ENCODE measurements at regions not wholly inside any gene's neighbourhood (a gene's known extent, or its start where the extent isn't known, plus 50 kb on each side); places are given as distances from the start of the nearest gene placed in this dataset.

GRCh38 chr10:90175161-90175681 lies 473.8 kb downstream of the KIF20B start:
- intact Hi-C loops (cut with DNase I; ENCODE audit: low total_unique reads) = no loop called here
- TF ChIP-seq POLR2A (IDR thresholded peaks at IDR 0.05) (no peak), CTCF (IDR thresholded peaks at IDR 0.05) (no peak)
- Histone ChIP-seq H3K36me3 (no peaks in the 10 kb centered on the region), H3K4me3 (no peak overlapping the region), H3K27ac (no peak overlapping the region), H3K4me1 (no peaks in the 10 kb centered on the region), H3K9me3 (no peaks in the 10 kb centered on the region), H3K27me3 (no peaks in the 10 kb centered on the region)
- no peak for DNase-seq

- no peak for DNase-seq
These were observed 478.5 kb downstream of the KIF20B start for GRCh38 chr10:90179696-90180407.

GRCh38 chr10:90180886-90181691 lies 479.7 kb downstream of the KIF20B start:
- no peaks in the 10 kb centered on the region for H3K4me1 ChIP-seq
- H3K27me3 ChIP-seq = no peaks in the 10 kb centered on the region
- H3K36me3 ChIP-seq = no peaks in the 10 kb centered on the region
- intact Hi-C loops (cut with DNase I; ENCODE audit: low total_unique reads) = no loop called here
- no peak for DNase-seq
- H3K4me3 ChIP-seq = no peak overlapping the region
- no peak for TF ChIP-seq CTCF (IDR thresholded peaks at IDR 0.05)
- TF ChIP-seq POLR2A (IDR thresholded peaks at IDR 0.05) = no peak
- H3K27ac ChIP-seq = no peak overlapping the region
- no peaks in the 10 kb centered on the region for H3K9me3 ChIP-seq

More at GRCh38 chr10:90179696-90180407, 478.5 kb downstream of the KIF20B start:
- Histone ChIP-seq H3K27me3 (no peaks in the 10 kb centered on the region), H3K27ac (no peak overlapping the region), H3K36me3 (no peaks in the 10 kb centered on the region), H3K9me3 (no peaks in the 10 kb centered on the region), H3K4me3 (no peak overlapping the region), H3K4me1 (no peaks in the 10 kb centered on the region)
- TF ChIP-seq POLR2A (IDR thresholded peaks at IDR 0.05) (no peak), CTCF (IDR thresholded peaks at IDR 0.05) (no peak)
- intact Hi-C loops (cut with DNase I; ENCODE audit: low total_unique reads) = no loop called here

- DNase-seq = no peak
- Histone ChIP-seq H3K4me1 (no peaks in the 10 kb centered on the region), H3K27me3 (no peaks in the 10 kb centered on the region), H3K9me3 (no peaks in the 10 kb centered on the region), H3K4me3 (no peak overlapping the region), H3K27ac (no peak overlapping the region), H3K36me3 (no peaks in the 10 kb centered on the region)
- intact Hi-C loops (cut with DNase I; ENCODE audit: low total_unique reads) = no loop called here
- TF ChIP-seq POLR2A (IDR thresholded peaks at IDR 0.05) (no peak), CTCF (IDR thresholded peaks at IDR 0.05) (no peak)
These were observed 491.4 kb downstream of the KIF20B start for GRCh38 chr10:90192825-90193224.
